HepG2 (cell line): ENCODE measurements at regions not wholly inside any gene's neighbourhood (a gene's known extent, or its start where the extent isn't known, plus 50 kb on each side); places are given as distances from the start of the nearest gene placed in this dataset.

ENCODE experiments used
- ATAC-seq: fragments of 200-7000 bp; cut with Tn5 transposase; 3 replicates; pipeline ENCODE4 v1.9.1; 2020; ENCODE audit warnings: mild to moderate bottlenecking, moderate library complexity
- BruUV-seq: library from RNA; stranded (reverse); fragments of 400-500 nt; replicated peaks from 2 replicates; lab custom pipeline; 2021; lab: Mats Ljungman, UMichigan
- CTCF ChIA-PET: fragments of 300-600 bp; formaldehyde crosslinking; extraction: SDS; loops from one replicate; lab custom pipeline; 2021; ENCODE audit warnings: low total read pairs, inconsistent platforms, low intra/inter-chr PET ratio; lab: Yijun Ruan, JAX
- POLR2A ChIA-PET: fragments of 350-600 bp; sonication (Branson Sonifier 250); formaldehyde crosslinking; loops from one replicate; lab custom pipeline; 2020; ENCODE audit warnings: antibody characterized with exemption, inconsistent platforms; lab: Yijun Ruan, JAX
- DNase-seq: peaks from one replicate; pipeline ENCODE4 v3.0.0-alpha.2; 2015; ENCODE audit warnings: low spot score
- FAIRE-seq: peaks from 3 replicates; lab custom pipeline; 2011; peaks lifted over from hg19 to GRCh38; lab: Jason Lieb, UNC
- H2AFZ ChIP-seq: one replicate; pipeline ENCODE4 v1.6.1; 2011; ENCODE audit warnings: low read length, inconsistent platforms
- H3K27ac ChIP-seq: fragments of 300-600 bp; 3 replicates; pipeline ENCODE4 v1.8.0; 2011; ENCODE audit warnings: mixed run types, mild to moderate bottlenecking, mixed read lengths, low read length, inconsistent platforms; ENCODE audit not compliant: insufficient read depth; ENCODE audit errors: extremely low read length
- H3K27me3 ChIP-seq, 2 experiments: fragments of 200-600 bp in 1 of 2; 2 replicates in 1 of 2; 3 replicates in 1 of 2; pipeline versions ENCODE4 v1.6.0 to v1.8.0; 2011; ENCODE audit warnings: low read length in 2 of 2, mild to moderate bottlenecking in 2 of 2, moderate library complexity in 2 of 2, inconsistent platforms in 1 of 2; ENCODE audit not compliant: insufficient read depth in 2 of 2, control insufficient read depth in 1 of 2
- H3K36me3 ChIP-seq, 2 experiments: fragments of 200-600 bp in 1 of 2; replicated peaks in 1 of 2; 2 replicates in 1 of 2; 3 replicates in 1 of 2; pipeline versions ENCODE4 v1.5.1 to v1.8.0; 2011; ENCODE audit warnings: low read length in 2 of 2, inconsistent platforms in 1 of 2; ENCODE audit not compliant: insufficient read depth in 2 of 2, control insufficient read depth in 1 of 2
- H3K4me1 ChIP-seq: 2 replicates; pipeline ENCODE4 v1.5.1; 2012; ENCODE audit warnings: low read length, inconsistent platforms; ENCODE audit not compliant: insufficient read depth
- H3K4me2 ChIP-seq: 2 replicates; pipeline ENCODE4 v1.6.0; 2011; ENCODE audit warnings: low read depth, low read length, inconsistent platforms
- H3K4me3 ChIP-seq, 3 experiments: fragments of 200-600 bp in 1 of 3; sonication (generic), shearing (Covaris generic) in 1 of 3; replicated peaks in 1 of 3; 2 replicates each; pipeline ENCODE4 v1.5.1; 2011 to 2016; ENCODE audit warnings: low read length in 3 of 3, inconsistent platforms in 2 of 3, low read depth in 2 of 3, mild to moderate bottlenecking in 2 of 3, control low read depth in 1 of 3, mixed read lengths in 1 of 3; ENCODE audit not compliant: insufficient read depth in 1 of 3
- H3K79me2 ChIP-seq: one replicate; pipeline ENCODE4 v1.6.1; 2011; ENCODE audit warnings: low read length, inconsistent platforms; ENCODE audit not compliant: insufficient read depth
- H3K9ac ChIP-seq: 2 replicates; pipeline ENCODE4 v1.6.0; 2011; ENCODE audit warnings: mild to moderate bottlenecking, low read depth, low read length, inconsistent platforms; ENCODE audit not compliant: insufficient read depth
- H3K9me3 ChIP-seq: 2 replicates; pipeline ENCODE4 v1.5.1; 2012; ENCODE audit warnings: mild to moderate bottlenecking, low read length
- H4K20me1 ChIP-seq: 2 replicates; pipeline ENCODE4 v1.6.0; 2011; ENCODE audit warnings: inconsistent platforms, mild to moderate bottlenecking, low read length, moderate library complexity; ENCODE audit not compliant: insufficient read depth
- ARID3A ChIP-seq: IDR thresholded peaks from 2 replicates; pipeline ENCODE4 v1.6.1; 2012; ENCODE audit warnings: low read depth, low read length, improper control_type of control experiment
- BCLAF1 ChIP-seq: fragments of 450-650 bp; IDR thresholded peaks from 2 replicates; pipeline ENCODE4 v1.6.1; 2017; ENCODE audit warnings: mild to moderate bottlenecking
- FOXC1 ChIP-seq: sonication (generic); formaldehyde crosslinking; IDR thresholded peaks from 2 replicates; pipeline ENCODE4 v1.8.0; 2022; ENCODE audit warnings: mild to moderate bottlenecking, missing genetic modification reagents, borderline replicate concordance
- GLMP ChIP-seq: sonication (generic); formaldehyde crosslinking; IDR thresholded peaks from 2 replicates; pipeline ENCODE4 v1.9.0; 2021; ENCODE audit warnings: missing genetic modification reagents, mild to moderate bottlenecking, borderline replicate concordance
- IKZF1 ChIP-seq: fragments of 450-650 bp; IDR thresholded peaks from 2 replicates; pipeline ENCODE4 v1.7.1; 2016
- MTA3 ChIP-seq: sonication (generic); formaldehyde crosslinking; IDR thresholded peaks from 2 replicates; pipeline ENCODE4 v1.4.0; 2020; ENCODE audit warnings: missing genetic modification reagents
- RAD51 ChIP-seq: fragments of 450-650 bp; IDR thresholded peaks from 2 replicates; pipeline ENCODE4 v1.6.1; 2016; ENCODE audit warnings: borderline replicate concordance
- SP1 ChIP-seq, 2 experiments: fragments of 450-650 bp in 1 of 2; sonication (generic) in 1 of 2; formaldehyde crosslinking in 1 of 2; IDR thresholded peaks; 2 replicates each; pipeline versions ENCODE4 v1.4.0 to v1.6.1; 2016 to 2020; ENCODE audit warnings: missing genetic modification reagents in 1 of 2
- ZBTB21 ChIP-seq: sonication (generic); formaldehyde crosslinking; IDR thresholded peaks from 2 replicates; pipeline ENCODE4 v1.4.0; 2020; ENCODE audit warnings: missing genetic modification reagents
- ZFYVE20 ChIP-seq: sonication (generic); formaldehyde crosslinking; IDR thresholded peaks from 2 replicates; pipeline ENCODE4 v1.8.0; 2023; ENCODE audit warnings: low read depth, mild to moderate bottlenecking, moderate library complexity, missing genetic modification reagents, borderline replicate concordance
- ZNF20 ChIP-seq: sonication (generic); formaldehyde crosslinking; IDR thresholded peaks from 2 replicates; pipeline ENCODE4 v1.4.0; 2020; ENCODE audit warnings: mild to moderate bottlenecking, moderate library complexity, missing genetic modification reagents
- ZNF30 ChIP-seq: sonication (generic); formaldehyde crosslinking; IDR thresholded peaks from 2 replicates; pipeline ENCODE4 v1.5.0; 2020; ENCODE audit warnings: mild to moderate bottlenecking, missing genetic modification reagents
- ZNF331 ChIP-seq: sonication (generic); formaldehyde crosslinking; IDR thresholded peaks from 2 replicates; pipeline ENCODE4 v1.4.0; 2020; ENCODE audit warnings: missing genetic modification reagents
- ZNF335 ChIP-seq: sonication (generic); formaldehyde crosslinking; IDR thresholded peaks from 2 replicates; pipeline ENCODE4 v1.4.0; 2020; ENCODE audit warnings: missing genetic modification reagents
- ZNF383 ChIP-seq: sonication (generic); formaldehyde crosslinking; IDR thresholded peaks from 2 replicates; pipeline ENCODE4 v1.4.0; 2020; ENCODE audit warnings: missing genetic modification reagents, mild to moderate bottlenecking, borderline replicate concordance
- ZNF703 ChIP-seq: sonication (generic); formaldehyde crosslinking; IDR thresholded peaks from 2 replicates; pipeline ENCODE4 v1.5.1; 2020; ENCODE audit warnings: missing genetic modification reagents, mild to moderate bottlenecking, moderate library complexity, borderline replicate concordance
- ZNF720 ChIP-seq: sonication (generic); formaldehyde crosslinking; IDR thresholded peaks from 2 replicates; pipeline ENCODE4 v1.4.0; 2020; ENCODE audit warnings: missing genetic modification reagents
- ZNF772 ChIP-seq: sonication (generic); formaldehyde crosslinking; IDR thresholded peaks from 2 replicates; pipeline ENCODE4 v1.5.0; 2020; ENCODE audit warnings: mild to moderate bottlenecking, missing genetic modification reagents
- WGBS: methylation state at CpG from one replicate; pipeline ENCODE4 v1.1.6; 2017; ENCODE audit warnings: low lambda C conversion rate; 5-methylcytosine and 5-hydroxymethylcytosine counted together
- in situ Hi-C: cut with HindIII; loops from 2 replicates; pipeline ENCODE4 v1.10.0; 2017; ENCODE audit warnings: low pct_unique_long_range_greater_than_20kb; ENCODE audit not compliant: extremely low pct_ligation_motif_present
- intact Hi-C: fragments of 100-400 bp; cut with micrococcal nuclease; formaldehyde crosslinking; loops from one replicate; pipeline ENCODE4 v1.10.0; 2022; ENCODE audit not compliant: unreplicated experiment
- TF ChIP-seq, protein P1 (sequence below): sonication (generic); formaldehyde crosslinking; IDR thresholded peaks from 2 replicates; pipeline ENCODE4 v1.5.0; 2020; ENCODE audit warnings: missing genetic modification reagents, mild to moderate bottlenecking, borderline replicate concordance

- 0% methylated on average over 1 of the region's 1 CpG for WGBS
- H3K4me2 ChIP-seq: no peak overlapping the region
- TF ChIP-seq ZNF772 (CRISPR knock-in tag): no peak
- no peak for TF ChIP-seq BCLAF1
- TF ChIP-seq ZNF331: no peak
- TF ChIP-seq IKZF1: no peak
- TF ChIP-seq MTA3 (CRISPR knock-in tag): no peak
- TF ChIP-seq, protein P1, sequence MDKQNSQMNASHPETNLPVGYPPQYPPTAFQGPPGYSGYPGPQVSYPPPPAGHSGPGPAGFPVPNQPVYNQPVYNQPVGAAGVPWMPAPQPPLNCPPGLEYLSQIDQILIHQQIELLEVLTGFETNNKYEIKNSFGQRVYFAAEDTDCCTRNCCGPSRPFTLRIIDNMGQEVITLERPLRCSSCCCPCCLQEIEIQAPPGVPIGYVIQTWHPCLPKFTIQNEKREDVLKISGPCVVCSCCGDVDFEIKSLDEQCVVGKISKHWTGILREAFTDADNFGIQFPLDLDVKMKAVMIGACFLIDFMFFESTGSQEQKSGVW (CRISPR knock-in tag): no peak
- TF ChIP-seq ZNF30 (CRISPR knock-in tag): no peak
- no peak for TF ChIP-seq RAD51
- no peak for TF ChIP-seq ZNF703 (CRISPR knock-in tag)
- no peak for TF ChIP-seq ZNF20 (CRISPR knock-in tag)
- no peak for TF ChIP-seq FOXC1 (CRISPR knock-in tag)
- TF ChIP-seq ZNF720 (CRISPR knock-in tag): no peak
- TF ChIP-seq ZNF383: no peak
- no peak for TF ChIP-seq ARID3A
- TF ChIP-seq GLMP (CRISPR knock-in tag): no peak
- no peak for TF ChIP-seq ZBTB21 (CRISPR knock-in tag)
- no peak for TF ChIP-seq SP1 (IDR thresholded peaks at IDR 0.05)
- no peak for TF ChIP-seq SP1 (CRISPR knock-in tag; IDR thresholded peaks at IDR 0.05)
- TF ChIP-seq ZFYVE20 (CRISPR knock-in tag): no peak
- no peak for TF ChIP-seq ZNF335
- H3K9me3 ChIP-seq: peaks cover 18% of the 10 kb centered on the region
- no peak overlapping the region for H3K4me3 ChIP-seq
- H2AFZ ChIP-seq: no peak overlapping the region
- no peaks in the 10 kb centered on the region for H3K79me2 ChIP-seq
- ChIA-PET CTCF (no interaction called here), POLR2A (no interaction called here)
- no peak for FAIRE-seq
- no peaks in the 10 kb centered on the region; a peak in 1 of 5 replicates for H3K27me3 ChIP-seq
- H3K36me3 ChIP-seq: no peaks in the 10 kb centered on the region
- BruUV-seq: no TSS peak
- in situ Hi-C loops (no loop called here), intact Hi-C loops (no loop called here)
- H4K20me1 ChIP-seq: no peaks in the 10 kb centered on the region
- H3K4me1 ChIP-seq: no peaks in the 10 kb centered on the region
- no peak for DNase-seq
- H3K9ac ChIP-seq: no peak overlapping the region
- H3K27ac ChIP-seq: no peak overlapping the region
- ATAC-seq: no peak
Measured at GRCh38 chr15:60061758-60062157, 57.6 kb downstream of the FOXB1 start.
